Left cardiac atrium (tissue), 4 donors: ENCODE measurements at regions not wholly inside any gene's neighbourhood (a gene's known extent, or its start where the extent isn't known, plus 50 kb on each side); places are given as distances from the start of the nearest gene placed in this dataset.

Experiments used
- ATAC-seq, 2 donors: fragments of 200-7000 bp; cut with Tn5 transposase; one replicate each; pipeline ENCODE4 v1.9.1; 2020; ENCODE audit warnings: mild to moderate bottlenecking in 2 of 2, moderate library complexity in 2 of 2
- DNase-seq: peaks from one replicate; pipeline ENCODE4 v3.0.0-alpha.2; 2020
- intact Hi-C, 2 donors: fragments of 100-400 bp; cut with DNase I; formaldehyde crosslinking; loops; one replicate each; pipeline versions ENCODE4 v1.14.1 to v1.15.1; 2022 to 2023
- donor health status: DM: no; HTN: yes; CAD: no.
- donor health status: DM: no; HTN: yes; CAD: no; lungs with severe emphysema.
- donor health status: DM: yes; HTN: yes; CAD: no.
- donor health status: Dilated cardiomyopathy.

DNA sequence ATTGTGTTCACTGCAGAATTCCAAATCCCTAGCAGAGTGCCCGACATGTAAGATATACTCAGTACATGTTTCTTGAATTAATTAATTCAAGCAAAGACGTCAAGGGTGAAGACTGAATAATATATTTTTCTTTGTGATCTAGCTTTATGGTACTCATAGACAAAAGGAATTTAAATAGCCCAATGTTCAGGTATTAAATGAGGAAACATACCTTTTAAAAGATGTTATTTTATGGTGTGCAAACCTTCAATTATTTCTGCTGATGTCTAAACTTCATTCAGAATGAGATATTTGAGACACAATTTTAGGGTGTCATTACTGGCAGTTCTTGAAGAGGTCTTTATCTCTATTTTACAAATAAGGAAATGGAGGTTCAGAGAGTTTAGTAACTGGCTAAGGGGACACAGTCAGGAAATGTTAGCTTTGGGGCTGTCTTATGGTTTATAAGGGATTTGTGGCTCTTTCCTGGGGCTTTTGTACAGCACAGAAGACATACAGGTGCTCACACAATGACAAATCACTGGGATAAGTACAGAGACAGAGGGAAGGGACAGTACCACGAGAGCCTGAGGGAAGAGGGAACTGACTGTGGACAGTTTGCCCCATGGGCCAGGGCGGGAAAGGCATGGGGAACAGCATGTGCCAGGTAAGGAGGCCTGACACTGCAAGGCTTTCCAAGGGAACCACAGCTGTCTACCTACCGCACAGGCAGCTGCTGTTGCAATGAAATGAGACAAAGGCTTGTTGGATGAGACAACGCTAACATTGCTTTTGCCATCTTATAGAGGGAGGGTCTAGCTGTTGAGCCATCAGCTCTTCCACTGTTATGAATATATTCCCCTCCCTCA lies 155.3 kb downstream of the DDX1 start:
- intact Hi-C loops, result no loop called here
- ATAC-seq (no peak), DNase-seq (no peak)

DNA sequence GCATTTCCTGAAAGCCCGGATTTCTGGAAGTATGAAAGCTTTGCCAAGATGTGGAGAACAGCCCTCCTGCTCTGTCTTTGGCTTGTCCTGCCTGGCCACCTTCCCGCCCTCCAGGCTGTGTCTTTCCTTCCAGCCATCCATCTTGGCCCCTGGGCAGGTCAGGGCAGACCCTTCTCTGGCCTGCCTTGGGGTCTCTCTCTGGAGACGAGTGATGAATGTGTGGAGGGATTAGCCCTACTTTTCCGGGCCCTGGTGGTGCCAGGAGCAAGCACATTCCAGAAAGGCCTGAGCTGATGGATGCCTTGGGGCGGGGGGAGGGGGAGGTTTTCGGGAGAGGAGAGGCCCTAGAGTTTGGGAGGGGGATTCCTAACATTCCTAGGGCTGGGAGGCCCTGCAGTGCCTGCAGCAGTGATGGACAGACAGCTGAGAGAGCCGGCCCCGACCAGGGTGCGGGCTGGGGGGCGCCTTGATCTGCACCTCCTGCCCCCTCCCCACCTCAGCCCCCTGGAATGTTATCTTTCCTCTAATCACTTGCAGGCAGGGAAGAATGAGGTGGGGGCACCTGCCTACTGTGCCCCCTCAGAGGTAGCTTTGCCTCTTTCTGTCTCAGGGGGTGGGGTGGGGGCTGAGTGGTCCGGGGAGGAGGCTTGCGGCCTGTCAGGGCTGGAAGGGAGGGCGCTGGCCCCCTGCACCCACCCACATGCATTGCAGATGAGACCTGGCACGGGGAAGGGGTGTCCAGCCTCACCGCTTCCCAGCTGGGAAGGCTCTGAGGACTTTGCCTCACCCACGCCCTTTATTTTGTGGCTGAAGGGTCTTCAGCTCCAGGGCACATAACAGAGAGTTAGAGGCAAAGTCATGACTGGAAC lies 156.2 kb downstream of the DDX1 start:
- intact Hi-C loops, result no loop called here
- no peak for ATAC-seq
- no peak for DNase-seq

DNA sequence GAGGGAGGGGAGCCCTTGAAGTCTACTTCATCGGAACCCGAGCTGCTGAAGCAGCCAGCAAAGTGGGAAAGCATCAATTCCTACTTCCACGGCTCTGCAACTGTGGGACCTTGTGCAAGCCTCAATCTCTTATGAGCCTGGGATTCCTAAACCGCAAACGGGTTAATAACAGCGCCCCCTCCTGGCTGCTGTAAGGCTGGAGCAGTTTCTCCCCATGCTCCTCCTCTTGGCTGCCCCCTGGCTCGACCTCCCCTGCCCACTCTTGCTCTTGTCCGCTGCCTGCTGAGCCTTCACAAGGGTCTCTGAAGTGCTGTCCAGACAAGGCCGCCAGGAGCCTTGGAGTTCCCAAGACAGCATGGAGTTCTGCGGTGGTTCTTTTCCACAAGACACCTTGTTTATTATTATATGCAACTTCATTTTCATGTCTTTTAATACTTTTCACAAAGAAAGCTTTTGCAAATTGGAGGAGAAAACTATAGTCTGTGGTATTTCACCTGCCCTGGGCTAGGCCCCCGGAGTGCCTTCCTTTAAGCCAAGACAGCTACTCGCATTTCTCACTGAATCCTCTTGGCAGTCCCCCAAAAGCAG lies 157.2 kb downstream of the DDX1 start:
- peak in 1 of 2 donors; percentile 14 for ATAC-seq
- intact Hi-C loops, result no loop called here
- no peak for DNase-seq

DNA sequence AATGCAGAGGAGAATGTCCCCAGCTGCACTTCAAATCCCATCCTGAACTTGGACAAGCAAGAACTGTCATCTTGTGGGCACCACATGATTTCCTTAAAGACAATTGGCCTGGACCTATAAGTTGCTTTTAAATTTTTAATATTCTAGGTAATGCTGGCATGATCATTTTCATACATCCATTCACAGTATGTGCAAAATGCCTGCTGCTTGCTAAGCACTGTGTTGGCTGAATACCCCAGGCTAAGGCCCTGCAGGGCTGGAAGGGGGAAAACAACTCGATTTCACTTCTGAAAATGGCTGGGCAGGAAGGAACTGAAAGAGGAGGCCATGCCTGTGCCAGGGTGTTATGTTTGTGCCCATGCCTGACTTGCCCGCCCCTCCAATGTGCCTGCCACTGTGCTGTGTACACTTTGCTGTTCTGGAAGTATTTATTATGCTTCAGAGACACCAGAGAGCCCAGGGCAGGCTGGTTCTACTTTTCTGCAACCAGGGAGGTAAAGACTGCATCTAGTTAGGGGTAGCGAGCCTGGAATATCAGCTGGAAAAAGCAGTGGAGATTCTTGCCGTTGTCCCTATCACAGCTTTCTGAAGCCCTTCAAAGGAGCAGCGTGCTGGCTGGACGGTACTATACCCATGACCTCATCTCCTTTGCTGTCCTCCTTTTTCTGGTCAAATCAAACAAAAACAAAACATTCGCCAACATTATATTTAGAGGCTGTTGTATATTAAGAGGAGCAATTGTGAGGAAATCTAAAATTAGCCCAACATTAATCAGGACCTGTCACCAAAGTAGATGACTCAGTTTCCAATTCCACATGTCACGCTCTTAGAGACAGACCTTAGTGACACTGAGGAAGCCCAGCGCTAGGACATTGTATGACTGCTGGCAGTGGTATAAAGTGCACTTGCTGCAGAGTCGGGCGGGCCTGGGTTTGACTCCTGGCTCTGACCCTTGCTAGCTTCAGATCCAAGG lies 158.1 kb downstream of the DDX1 start:
- ATAC-seq (peak; percentile 33 to 75), DNase-seq (no peak)
- intact Hi-C loops, result no loop called here

DNA sequence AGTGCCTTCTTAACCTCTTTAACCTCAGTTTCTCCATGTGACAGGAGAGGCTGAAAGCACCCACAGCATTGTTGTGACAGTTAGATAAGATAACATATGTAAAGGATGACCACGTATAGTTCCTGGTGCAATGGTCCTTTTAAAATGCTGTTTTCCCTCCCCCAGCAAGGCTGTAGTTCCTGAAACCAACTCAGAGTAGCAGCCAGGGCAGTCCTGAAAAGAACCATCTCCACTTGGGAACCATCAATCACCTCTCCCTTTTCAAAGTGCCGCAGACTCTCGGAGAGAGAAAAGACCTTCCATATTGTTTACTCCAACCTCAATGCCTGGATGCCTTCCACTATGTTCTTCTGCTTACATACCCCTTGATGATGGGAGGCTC lies 158.8 kb downstream of the DDX1 start:
- ATAC-seq (no peak), DNase-seq (no peak)
- intact Hi-C loops, result no loop called here

DNA sequence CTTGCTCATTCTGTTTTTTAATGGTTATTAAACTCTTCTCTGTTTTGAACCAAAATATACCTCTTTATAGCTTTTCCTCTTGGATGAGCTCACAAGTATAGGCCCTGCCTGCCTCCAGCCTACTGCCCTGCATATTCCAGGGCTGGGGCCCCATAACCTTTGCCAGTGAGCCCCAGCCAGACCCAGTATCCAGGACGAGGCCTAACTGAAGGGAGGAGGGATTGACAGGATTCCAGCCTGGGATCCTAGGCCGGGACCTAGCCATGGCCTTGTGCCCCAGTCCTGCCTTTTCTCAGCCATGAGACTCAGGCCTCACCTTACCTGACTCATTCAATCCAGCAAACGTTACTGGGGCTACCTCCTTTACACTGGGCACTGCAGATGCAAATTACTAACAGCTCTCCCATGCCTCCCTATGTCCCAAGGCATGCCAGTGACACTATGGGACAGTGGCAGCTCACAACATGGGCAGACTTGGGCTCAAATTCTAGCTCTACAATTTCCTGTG lies 159.2 kb downstream of the DDX1 start:
- ATAC-seq (no peak), DNase-seq (no peak)
- intact Hi-C loops, result no loop called here

DNA sequence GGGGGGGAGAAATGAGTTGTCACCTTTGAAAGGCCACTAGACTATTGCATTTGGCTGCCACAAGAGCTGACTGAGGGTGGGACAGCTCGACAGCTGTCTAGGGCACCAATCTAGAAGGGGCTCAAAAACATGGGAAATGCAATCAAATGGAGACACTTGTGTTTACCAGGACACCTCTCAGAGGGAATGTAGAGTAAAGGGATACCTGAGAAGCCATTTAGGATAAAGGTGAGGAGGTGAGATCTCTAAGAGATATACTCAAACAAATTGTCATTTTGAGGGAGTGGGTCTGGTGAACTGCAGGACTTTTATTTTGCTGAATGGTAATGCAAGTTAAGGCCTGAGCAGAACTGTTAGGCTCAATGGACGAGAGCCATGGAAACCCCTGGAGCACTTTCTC lies 159.8 kb downstream of the DDX1 start:
- DNase-seq (no peak), ATAC-seq (no peak)
- intact Hi-C loops, result no loop called here

DNA sequence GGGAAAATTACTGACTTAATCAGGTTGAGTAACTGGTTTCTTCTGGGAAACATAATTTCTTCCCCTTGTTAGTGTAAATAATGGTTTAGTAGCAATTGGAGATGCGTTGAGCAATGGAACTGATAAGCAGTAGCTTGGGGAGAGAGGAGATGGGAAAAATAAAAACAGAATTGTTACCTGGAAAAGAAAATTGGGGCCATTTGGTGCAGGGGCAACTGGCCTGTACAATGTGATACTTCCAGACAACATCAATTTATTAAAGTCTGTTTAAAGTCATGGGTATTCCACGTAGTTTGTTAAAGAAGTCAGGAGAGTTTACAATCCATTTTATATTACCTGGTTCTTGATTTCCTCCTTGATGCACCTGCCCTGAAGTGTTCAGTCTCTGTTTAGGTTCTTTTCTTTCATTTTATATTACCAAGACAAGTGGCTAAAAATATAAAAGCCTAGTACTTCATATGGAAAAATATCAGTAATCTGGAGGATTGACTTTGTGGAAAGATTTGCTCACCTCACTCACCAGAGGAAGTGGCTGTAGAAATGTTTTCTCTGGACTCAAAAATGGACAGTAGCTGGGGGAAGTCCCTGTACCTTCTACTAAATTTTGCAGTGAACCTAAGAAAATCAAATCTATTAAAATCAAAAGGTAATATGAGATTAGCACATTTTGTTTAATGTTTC lies 161.0 kb downstream of the DDX1 start:
- no peak for DNase-seq
- ATAC-seq, result no peak
- intact Hi-C loops, result no loop called here

DNA sequence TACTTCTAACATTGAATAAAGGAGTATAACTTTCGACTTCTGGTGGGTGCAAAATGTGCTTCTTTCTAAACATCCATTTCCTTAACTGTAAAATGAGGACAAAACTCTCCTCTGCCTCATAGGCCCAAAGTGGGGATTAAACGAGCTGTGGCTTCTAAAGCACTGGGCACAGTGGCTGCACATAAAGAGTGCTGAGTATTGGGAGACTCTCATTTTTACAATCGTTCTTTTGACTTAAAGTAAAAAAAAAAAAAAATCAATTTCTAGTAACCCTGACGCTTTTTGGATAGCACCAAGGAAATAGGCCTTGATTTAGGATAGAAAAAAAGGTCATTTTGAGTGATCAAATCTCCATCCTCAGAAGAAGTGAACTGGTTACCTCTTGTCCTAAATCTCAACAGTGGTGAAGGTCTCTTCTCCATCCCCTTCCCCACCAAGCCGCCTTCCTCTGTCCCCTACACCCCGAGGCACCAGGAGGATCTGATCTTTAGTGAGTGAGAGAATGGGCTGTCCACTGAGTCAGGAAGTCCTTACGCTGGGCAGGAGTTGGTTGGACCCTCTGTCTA lies 161.6 kb downstream of the DDX1 start:
- ATAC-seq, result no peak
- intact Hi-C loops, result no loop called here
- DNase-seq, result no peak

DNA sequence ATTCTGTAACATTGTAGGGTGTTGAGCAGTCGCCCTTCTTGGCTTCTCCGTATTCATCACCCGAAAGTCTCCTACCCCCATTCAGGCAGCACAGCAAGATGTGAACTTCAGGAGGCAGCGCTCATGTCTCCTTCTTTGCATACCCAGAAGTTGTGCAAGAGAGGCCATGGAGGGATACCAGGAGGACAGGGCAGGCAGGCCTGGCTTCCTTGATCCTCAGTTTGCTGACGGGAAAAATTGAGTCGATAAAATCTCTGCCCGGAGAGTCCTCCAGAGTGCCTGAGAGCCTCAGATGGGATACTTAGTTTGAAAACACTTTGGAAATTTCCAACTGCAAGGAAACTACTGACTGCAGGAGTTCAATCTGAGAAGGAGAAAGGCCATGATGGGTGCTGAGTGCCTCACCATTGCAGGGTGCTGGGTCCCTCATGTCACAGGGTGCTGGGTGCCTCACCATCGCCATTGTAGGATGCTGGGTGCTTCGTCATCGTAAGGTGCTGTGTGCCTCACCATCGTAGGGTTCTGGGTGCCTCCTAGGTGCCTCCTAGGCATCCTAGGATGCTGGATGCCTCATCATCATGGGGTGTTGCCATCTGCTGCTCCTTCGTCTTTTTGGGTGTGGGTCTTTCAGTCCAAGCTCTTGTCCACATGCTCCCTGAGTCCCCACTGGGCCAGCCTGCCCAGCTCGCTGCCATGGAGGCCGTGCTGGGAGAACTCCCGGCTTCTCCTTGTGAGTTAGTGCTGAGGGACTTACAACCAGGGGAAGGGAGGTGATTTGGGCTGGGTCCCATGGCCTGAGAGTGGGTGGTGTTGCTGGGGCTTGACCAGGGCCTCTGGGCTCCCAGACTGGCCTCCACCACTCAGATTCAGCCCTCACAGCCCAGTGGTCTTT lies 162.4 kb downstream of the DDX1 start:
- DNase-seq (no peak), ATAC-seq (no peak)
- intact Hi-C loops, result no loop called here

DNA sequence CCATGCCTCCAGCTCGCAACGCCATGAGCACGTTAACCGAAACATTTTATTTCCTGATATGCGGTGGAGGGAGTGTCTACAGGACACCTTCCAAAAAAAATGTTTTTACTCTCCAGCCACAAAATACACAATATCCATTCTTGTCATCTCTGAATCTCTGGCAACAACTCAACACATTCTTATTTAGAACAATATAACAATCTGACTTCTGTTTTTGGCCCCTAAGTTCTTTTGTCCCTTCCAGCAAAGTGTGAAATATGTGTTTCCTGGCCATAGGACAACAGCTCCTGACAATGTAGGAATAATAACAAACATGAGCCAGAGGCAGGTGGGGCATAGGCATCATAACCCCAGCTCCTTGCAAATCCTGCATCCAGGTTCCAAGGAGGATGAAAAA lies 163.0 kb downstream of the DDX1 start:
- intact Hi-C loops, result no loop called here
- ATAC-seq, result no peak
- DNase-seq, result no peak

DNA sequence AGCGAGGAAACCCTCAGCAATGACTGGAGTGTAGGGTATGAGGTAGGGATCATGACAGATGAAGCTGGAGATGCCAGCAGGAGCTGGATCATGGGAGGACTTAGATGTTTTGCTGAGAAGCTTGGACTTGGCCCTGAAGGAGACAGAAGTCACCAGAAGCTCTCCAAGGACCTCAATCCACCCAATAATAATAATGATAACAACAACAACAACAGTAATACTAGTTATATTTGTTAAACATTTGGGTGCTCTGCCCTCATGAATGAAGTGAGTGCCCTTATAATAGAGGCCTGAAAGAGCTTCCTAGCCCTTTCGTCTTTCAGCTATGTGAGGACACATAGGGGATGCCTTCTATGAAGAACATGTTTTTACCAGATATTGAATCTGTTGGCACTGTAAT lies 163.9 kb downstream of the DDX1 start:
- intact Hi-C loops, result no loop called here
- ATAC-seq (no peak), DNase-seq (no peak)

DNA sequence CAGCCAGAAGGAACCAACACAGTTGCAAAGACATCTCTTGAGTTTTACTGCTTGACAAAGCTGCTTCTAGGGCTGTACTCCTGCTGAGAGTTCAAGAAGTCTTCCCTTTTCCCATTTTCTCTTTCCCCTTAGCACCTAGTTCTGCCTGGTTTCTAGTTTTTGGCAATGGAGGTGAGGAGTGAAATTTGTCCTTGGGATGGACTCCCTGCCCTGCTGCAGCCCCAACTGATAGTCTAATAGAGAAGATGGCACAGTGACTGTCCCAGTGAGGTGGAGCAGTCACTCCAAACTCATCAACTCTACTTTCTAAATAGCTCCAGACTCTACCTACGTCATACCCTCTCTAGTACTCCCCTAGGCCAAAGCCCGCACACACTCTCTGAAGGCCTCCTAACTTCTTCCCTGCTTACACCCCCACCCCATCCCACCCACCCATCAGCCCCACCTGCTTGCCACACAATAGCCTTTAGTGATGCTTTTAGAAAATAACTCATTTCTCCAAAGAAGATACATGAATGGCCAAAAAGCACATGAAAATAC lies 164.4 kb downstream of the DDX1 start:
- ATAC-seq (no peak), DNase-seq (no peak)
- intact Hi-C loops, result no loop called here

DNA sequence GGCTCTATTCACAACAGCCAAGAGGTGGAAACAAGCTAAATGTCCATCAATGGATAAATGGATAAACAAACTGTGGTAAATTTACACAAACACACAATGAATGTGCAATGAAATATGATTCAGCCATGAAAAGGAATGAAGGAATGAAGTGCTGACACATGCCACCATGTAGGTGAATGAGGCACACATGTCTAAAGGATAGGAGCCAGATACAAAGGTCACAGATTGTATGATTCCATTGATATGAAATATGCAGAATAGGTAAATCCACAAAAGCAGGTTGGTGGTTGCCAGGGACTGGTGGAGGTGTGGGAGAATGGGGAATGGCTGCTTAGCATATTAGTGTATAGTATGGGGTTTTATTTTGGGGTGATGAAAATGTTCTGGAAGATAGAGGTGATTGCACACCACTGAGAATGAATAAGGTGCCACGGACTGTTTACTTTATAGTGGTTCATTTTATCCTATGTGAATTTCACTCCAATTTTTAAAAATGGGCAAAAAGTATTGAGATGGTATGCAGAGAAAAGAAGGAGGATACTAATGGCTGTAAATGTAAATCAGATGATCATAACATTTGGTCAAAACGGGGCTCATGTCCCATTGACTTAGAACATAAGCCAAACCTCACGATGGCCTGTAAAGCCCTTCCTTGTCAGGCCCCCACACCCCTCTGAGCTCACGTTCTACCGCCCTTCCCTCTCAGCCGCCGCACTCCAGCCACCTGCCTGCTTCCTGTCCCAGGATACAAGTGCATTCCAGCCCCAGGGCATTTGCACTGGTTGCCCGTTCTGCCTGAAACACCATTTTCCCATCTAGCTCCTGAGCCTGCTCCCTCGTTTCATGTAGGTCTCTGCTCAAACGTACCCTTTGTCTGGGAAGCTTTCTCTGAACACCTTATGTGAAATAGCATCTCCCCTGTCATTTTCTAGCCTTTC lies 165.5 kb downstream of the DDX1 start:
- no peak for DNase-seq
- intact Hi-C loops, result no loop called here
- ATAC-seq, result no peak

DNA sequence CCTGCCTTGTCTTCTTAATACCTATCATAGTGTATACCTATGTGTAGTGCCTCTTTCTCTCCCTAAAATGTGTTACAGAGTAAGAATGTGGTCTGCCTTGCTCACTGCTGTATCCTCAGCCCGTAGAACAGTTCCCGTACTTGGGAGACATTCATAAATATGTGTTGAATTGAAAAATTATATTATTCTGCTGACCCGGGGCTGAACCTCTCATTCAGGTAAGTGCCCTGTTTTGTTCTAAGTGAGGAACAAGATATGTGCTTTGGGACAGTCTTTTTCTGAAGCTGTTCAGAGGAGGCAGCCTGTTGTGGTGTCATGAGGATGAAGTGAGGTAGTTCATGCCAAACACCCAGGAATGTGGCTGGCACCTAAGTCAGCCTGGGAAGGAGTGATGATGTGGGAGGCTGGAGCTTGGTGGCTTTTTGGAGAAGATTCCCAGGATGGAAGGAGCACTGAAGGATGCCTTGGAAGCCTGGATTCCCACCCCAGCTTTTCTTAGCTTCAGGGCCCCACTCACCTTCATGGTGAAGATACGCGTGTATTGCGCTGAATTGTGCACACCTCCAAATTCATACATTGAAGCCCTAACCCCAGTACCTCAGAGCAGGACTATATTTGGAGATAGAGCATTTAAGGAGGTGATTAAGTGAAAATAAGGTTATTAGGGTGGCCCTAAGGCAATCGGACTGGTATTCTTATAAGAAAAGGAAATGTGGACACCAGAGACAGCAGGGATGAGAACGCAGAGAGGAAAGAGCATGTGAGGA lies 166.3 kb downstream of the DDX1 start:
- intact Hi-C loops, result no loop called here
- ATAC-seq, result no peak

More for the DNA sequence above, 166.3 kb downstream of the DDX1 start:
- no peak for DNase-seq
